GM11168 (cell line): ENCODE measurements at regions not wholly inside any gene's neighbourhood (a gene's known extent, or its start where the extent isn't known, plus 50 kb on each side); places are given as distances from the start of the nearest gene placed in this dataset.
"Not testable (repeated sequence)": the region's sequence is repeated elsewhere in the genome, so short reads cannot be mapped to it uniquely, and the experiment has no call there.

Source experiments
- in situ Hi-C: fragments of 300-500 bp; cut with MboI; formaldehyde crosslinking; loops from one replicate; pipeline ENCODE4 v1.12.0; 2022; ENCODE audit warnings: low sequenced_read_pairs; ENCODE audit not compliant: unreplicated experiment

GRCh38 chr5:106321242-106321641, 1349.5 kb downstream of the EFNA5 start:
- in situ Hi-C loops = no loop called here

GRCh38 chr5:106314221-106314824, 1356.4 kb downstream of the EFNA5 start:
- in situ Hi-C loops = no loop called here

- in situ Hi-C loops = no loop called here
Measured at GRCh38 chr5:106312360-106312759, 1358.4 kb downstream of the EFNA5 start.

GRCh38 chr5:106311230-106311915, 1359.4 kb downstream of the EFNA5 start:
- in situ Hi-C loops = no loop called here

- in situ Hi-C loops = no loop called here
Measured at GRCh38 chr5:106307265-106307664, 1363.5 kb downstream of the EFNA5 start.

GRCh38 chr5:106306313-106307028, 1364.3 kb downstream of the EFNA5 start:
- in situ Hi-C loops = no loop called here

GRCh38 chr5:106303911-106304310, 1366.8 kb downstream of the EFNA5 start:
- in situ Hi-C loops = no loop called here

- in situ Hi-C loops = no loop called here
Measured at GRCh38 chr5:106292654-106293053, 1378.1 kb downstream of the EFNA5 start.

- in situ Hi-C loops = no loop called here
Measured at GRCh38 chr5:106290841-106291240, 1379.9 kb downstream of the EFNA5 start.

GRCh38 chr5:106288979-106289378, 1381.8 kb downstream of the EFNA5 start:
- in situ Hi-C loops = no loop called here

- in situ Hi-C loops = no loop called here
Measured at GRCh38 chr5:106277540-106278096, 1393.1 kb downstream of the EFNA5 start.

- in situ Hi-C loops = no loop called here
Measured at GRCh38 chr5:106269252-106269843, 1401.4 kb downstream of the EFNA5 start.

- in situ Hi-C loops = no loop called here
Measured at GRCh38 chr5:106267256-106267655, 1403.5 kb downstream of the EFNA5 start.

GRCh38 chr5:106262395-106262794, 1408.3 kb downstream of the EFNA5 start:
- in situ Hi-C loops = no loop called here

- in situ Hi-C loops = not testable (repeated sequence)
Measured at GRCh38 chr5:106259431-106260090, 1411.2 kb downstream of the EFNA5 start.

GRCh38 chr5:106258591-106259125, 1412.1 kb downstream of the EFNA5 start:
- in situ Hi-C loops = no loop called here

- in situ Hi-C loops = no loop called here
Measured at GRCh38 chr5:106254784-106255183, 1416.0 kb downstream of the EFNA5 start.

GRCh38 chr5:106246044-106246745, 1424.5 kb downstream of the EFNA5 start:
- in situ Hi-C loops = not testable (repeated sequence)

GRCh38 chr5:106241409-106241808, 1429.3 kb downstream of the EFNA5 start:
- in situ Hi-C loops = no loop called here
